ENCODE measurements at regions not wholly inside any gene's neighbourhood (a gene's known extent, or its start where the extent isn't known, plus 50 kb on each side); places are given as distances from the start of the nearest gene placed in this dataset.

- TF ChIP-seq POLR2A (IDR thresholded peaks at IDR 0.05) = no peak
- TF ChIP-seq, protein P1, sequence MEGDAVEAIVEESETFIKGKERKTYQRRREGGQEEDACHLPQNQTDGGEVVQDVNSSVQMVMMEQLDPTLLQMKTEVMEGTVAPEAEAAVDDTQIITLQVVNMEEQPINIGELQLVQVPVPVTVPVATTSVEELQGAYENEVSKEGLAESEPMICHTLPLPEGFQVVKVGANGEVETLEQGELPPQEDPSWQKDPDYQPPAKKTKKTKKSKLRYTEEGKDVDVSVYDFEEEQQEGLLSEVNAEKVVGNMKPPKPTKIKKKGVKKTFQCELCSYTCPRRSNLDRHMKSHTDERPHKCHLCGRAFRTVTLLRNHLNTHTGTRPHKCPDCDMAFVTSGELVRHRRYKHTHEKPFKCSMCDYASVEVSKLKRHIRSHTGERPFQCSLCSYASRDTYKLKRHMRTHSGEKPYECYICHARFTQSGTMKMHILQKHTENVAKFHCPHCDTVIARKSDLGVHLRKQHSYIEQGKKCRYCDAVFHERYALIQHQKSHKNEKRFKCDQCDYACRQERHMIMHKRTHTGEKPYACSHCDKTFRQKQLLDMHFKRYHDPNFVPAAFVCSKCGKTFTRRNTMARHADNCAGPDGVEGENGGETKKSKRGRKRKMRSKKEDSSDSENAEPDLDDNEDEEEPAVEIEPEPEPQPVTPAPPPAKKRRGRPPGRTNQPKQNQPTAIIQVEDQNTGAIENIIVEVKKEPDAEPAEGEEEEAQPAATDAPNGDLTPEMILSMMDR (IDR thresholded peaks at IDR 0.05 in 4 of 5, conservative IDR thresholded peaks at IDR 0.05 in 1 of 5) = no peak
Observed at GRCh38 chr22:19599626-19600243, 75.5 kb upstream of the CLDN5 start.

Measured in gastrocnemius medialis (tissue), 4 donors.